ENCODE measurements at regions not wholly inside any gene's neighbourhood (a gene's known extent, or its start where the extent isn't known, plus 50 kb on each side); places are given as distances from the start of the nearest gene placed in this dataset.

GRCh38 chr12:17976202-17976601 lies 113.8 kb downstream of the RERGL start:
- Histone ChIP-seq H3K9ac (ENCODE audit: insufficient read depth in 1 of 2, low read depth in 2 of 2, low read length in 2 of 2) (no peak overlapping the region), H3K9me1 (ENCODE audit: control insufficient read depth, insufficient read depth, low read length) (no peaks in the 10 kb centered on the region), H4K20me1 (replicated peaks; ENCODE audit: control insufficient read depth, insufficient read depth, low read length) (no peaks in the 10 kb centered on the region), H3K4me1 (replicated peaks in 1 of 2; ENCODE audit: control insufficient read depth in 2 of 2, insufficient read depth in 2 of 2, low read length in 2 of 2) (no peaks in the 10 kb centered on the region), H3K4me2 (ENCODE audit: insufficient read depth, low read length) (no peak overlapping the region), H2AFZ (ENCODE audit: low read depth, low read length) (no peak overlapping the region), H3K9me3 (replicated peaks; ENCODE audit: control insufficient read depth, insufficient read depth, low read depth, low read length) (no peaks in the 10 kb centered on the region), H3K4me3 (no peak overlapping the region), H3K79me2 (ENCODE audit: control insufficient read depth, insufficient read depth, low read length) (no peaks in the 10 kb centered on the region), H3K27me3 (ENCODE audit: control insufficient read depth in 2 of 2, insufficient read depth in 2 of 2, low read length in 2 of 2) (no peaks in the 10 kb centered on the region), H3K27ac (ENCODE audit: extremely low read depth, low read depth, low read length) (no peak overlapping the region), H3K36me3 (ENCODE audit: control insufficient read depth, insufficient read depth, low read length) (no peaks in the 10 kb centered on the region)
- FAIRE-seq (no peak), ATAC-seq (no peak), DNase-seq (ENCODE audit: extremely low read depth in 1 of 4, low spot score in 3 of 4) (no peak)
- intact Hi-C loops (cut with micrococcal nuclease) (no loop called here), in situ Hi-C loops (cut with MboI) (no loop called here)
- WGBS (ENCODE audit: insufficient coverage, low coverage, missing lambda C conversion rate), result 6% methylated on average over 5 of the region's 5 CpGs
- ChIA-PET CTCF (ENCODE audit: low intra/inter-chr PET ratio) (no interaction called here), POLR2A (no interaction called here)
- BruUV-seq (replicated peaks), result no TSS peak
- TF ChIP-seq CTBP1 (IDR thresholded peaks at IDR 0.05; ENCODE audit: borderline replicate concordance), result no peak
- TF ChIP-seq RAD21 (CRISPR knock-in tag; conservative IDR thresholded peaks at IDR 0.05 in 1 of 2, IDR thresholded peaks at IDR 0.05 in 1 of 2), result 0 out of 4 replicates have a peak, but pooled peaks of 1 of the 2 experiments have one; percentile 12

- DNase-seq (ENCODE audit: extremely low read depth in 1 of 4, low spot score in 3 of 4), result no peak
- in situ Hi-C loops (cut with MboI) (no loop called here), intact Hi-C loops (cut with micrococcal nuclease) (no loop called here)
- H2AFZ ChIP-seq (ENCODE audit: low read depth, low read length), result no peak overlapping the region
- H3K4me2 ChIP-seq (ENCODE audit: insufficient read depth, low read length), result no peak overlapping the region
- no peak for FAIRE-seq
- no peak for ATAC-seq
- H3K4me3 ChIP-seq, result no peak overlapping the region
- no peaks in the 10 kb centered on the region for H3K4me1 ChIP-seq (replicated peaks in 1 of 2; ENCODE audit: control insufficient read depth in 2 of 2, insufficient read depth in 2 of 2, low read length in 2 of 2)
- H3K79me2 ChIP-seq (ENCODE audit: control insufficient read depth, insufficient read depth, low read length), result no peaks in the 10 kb centered on the region
- no peaks in the 10 kb centered on the region for H3K36me3 ChIP-seq (ENCODE audit: control insufficient read depth, insufficient read depth, low read length)
- ChIA-PET POLR2A (no interaction called here), CTCF (ENCODE audit: low intra/inter-chr PET ratio) (no interaction called here)
- WGBS (ENCODE audit: insufficient coverage, low coverage, missing lambda C conversion rate), result 0% methylated on average over 1 of the region's 1 CpG
- no peaks in the 10 kb centered on the region for H3K9me1 ChIP-seq (ENCODE audit: control insufficient read depth, insufficient read depth, low read length)
- no peaks in the 10 kb centered on the region for H3K27me3 ChIP-seq (ENCODE audit: control insufficient read depth in 2 of 2, insufficient read depth in 2 of 2, low read length in 2 of 2)
- no TSS peak for BruUV-seq (replicated peaks)
- H4K20me1 ChIP-seq (replicated peaks; ENCODE audit: control insufficient read depth, insufficient read depth, low read length), result no peaks in the 10 kb centered on the region
- no peaks in the 10 kb centered on the region for H3K9me3 ChIP-seq (replicated peaks; ENCODE audit: control insufficient read depth, insufficient read depth, low read depth, low read length)
- no peak overlapping the region for H3K9ac ChIP-seq (ENCODE audit: insufficient read depth in 1 of 2, low read depth in 2 of 2, low read length in 2 of 2)
- no peak overlapping the region for H3K27ac ChIP-seq (ENCODE audit: extremely low read depth, low read depth, low read length)
- TF ChIP-seq, protein P1, sequence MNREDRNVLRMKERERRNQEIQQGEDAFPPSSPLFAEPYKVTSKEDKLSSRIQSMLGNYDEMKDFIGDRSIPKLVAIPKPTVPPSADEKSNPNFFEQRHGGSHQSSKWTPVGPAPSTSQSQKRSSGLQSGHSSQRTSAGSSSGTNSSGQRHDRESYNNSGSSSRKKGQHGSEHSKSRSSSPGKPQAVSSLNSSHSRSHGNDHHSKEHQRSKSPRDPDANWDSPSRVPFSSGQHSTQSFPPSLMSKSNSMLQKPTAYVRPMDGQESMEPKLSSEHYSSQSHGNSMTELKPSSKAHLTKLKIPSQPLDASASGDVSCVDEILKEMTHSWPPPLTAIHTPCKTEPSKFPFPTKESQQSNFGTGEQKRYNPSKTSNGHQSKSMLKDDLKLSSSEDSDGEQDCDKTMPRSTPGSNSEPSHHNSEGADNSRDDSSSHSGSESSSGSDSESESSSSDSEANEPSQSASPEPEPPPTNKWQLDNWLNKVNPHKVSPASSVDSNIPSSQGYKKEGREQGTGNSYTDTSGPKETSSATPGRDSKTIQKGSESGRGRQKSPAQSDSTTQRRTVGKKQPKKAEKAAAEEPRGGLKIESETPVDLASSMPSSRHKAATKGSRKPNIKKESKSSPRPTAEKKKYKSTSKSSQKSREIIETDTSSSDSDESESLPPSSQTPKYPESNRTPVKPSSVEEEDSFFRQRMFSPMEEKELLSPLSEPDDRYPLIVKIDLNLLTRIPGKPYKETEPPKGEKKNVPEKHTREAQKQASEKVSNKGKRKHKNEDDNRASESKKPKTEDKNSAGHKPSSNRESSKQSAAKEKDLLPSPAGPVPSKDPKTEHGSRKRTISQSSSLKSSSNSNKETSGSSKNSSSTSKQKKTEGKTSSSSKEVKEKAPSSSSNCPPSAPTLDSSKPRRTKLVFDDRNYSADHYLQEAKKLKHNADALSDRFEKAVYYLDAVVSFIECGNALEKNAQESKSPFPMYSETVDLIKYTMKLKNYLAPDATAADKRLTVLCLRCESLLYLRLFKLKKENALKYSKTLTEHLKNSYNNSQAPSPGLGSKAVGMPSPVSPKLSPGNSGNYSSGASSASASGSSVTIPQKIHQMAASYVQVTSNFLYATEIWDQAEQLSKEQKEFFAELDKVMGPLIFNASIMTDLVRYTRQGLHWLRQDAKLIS (CRISPR knock-in tag; IDR thresholded peaks at IDR 0.05), result no peak
Observed at GRCh38 chr12:17975763-17976162, 114.2 kb downstream of the RERGL start.
